A673 (cell line): ENCODE measurements at regions not wholly inside any gene's neighbourhood (a gene's known extent, or its start where the extent isn't known, plus 50 kb on each side); places are given as distances from the start of the nearest gene placed in this dataset.

ENCODE experiments used
- EZH2 ChIP-seq: fragments of 200-600 bp; sonication (generic); IDR thresholded peaks from 2 replicates; pipeline ENCODE4 v1.6.1; 2017; ENCODE audit warnings: borderline replicate concordance, low read depth, mild to moderate bottlenecking, mixed read lengths, antibody characterized with exemption, low read length; ENCODE audit not compliant: poor library complexity, severe bottlenecking
- TF ChIP-seq, protein P1 (sequence below): fragments of 300-800, 200-600 bp; sonication (generic); conservative IDR thresholded peaks from 2 replicates; pipeline ENCODE4 v1.5.1; 2017; ENCODE audit warnings: low read depth, mild to moderate bottlenecking, antibody characterized with exemption, low read length, moderate library complexity, mixed read lengths

DNA sequence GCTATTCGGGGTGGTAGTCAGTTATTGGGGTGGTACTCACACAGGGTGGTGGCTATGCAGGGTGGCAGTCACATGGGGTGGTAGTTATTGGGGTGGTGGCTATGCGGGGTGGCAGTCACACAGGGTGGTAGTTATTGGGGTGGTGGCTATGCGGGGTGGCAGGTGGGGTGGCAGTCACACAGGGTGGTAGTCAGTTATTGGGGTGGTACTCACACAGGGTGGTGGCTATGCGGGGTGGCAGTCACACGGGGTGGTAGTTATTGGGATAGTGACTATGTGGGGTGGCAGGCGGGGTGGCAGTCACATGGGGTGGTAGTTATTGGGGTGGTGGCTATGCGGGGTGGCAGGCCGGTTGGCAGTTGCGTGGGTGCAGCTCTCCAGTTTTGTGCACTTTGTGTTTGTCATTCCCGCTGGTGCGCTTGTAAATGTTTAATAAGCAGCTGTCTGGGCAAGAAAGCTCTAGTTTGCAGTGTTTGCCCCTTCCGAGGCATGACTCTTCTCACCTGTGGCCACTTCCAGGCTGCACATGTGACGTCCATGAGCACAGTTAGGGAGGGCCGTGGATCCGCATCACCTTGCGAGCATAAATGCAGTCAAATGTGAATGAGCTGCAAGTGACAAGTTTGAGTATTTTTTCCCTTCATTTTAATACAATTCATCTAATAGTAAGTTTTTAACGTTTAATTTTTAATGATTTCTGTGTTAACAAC is 219.0 kb upstream of the CST7 start:
- TF ChIP-seq, protein P1, sequence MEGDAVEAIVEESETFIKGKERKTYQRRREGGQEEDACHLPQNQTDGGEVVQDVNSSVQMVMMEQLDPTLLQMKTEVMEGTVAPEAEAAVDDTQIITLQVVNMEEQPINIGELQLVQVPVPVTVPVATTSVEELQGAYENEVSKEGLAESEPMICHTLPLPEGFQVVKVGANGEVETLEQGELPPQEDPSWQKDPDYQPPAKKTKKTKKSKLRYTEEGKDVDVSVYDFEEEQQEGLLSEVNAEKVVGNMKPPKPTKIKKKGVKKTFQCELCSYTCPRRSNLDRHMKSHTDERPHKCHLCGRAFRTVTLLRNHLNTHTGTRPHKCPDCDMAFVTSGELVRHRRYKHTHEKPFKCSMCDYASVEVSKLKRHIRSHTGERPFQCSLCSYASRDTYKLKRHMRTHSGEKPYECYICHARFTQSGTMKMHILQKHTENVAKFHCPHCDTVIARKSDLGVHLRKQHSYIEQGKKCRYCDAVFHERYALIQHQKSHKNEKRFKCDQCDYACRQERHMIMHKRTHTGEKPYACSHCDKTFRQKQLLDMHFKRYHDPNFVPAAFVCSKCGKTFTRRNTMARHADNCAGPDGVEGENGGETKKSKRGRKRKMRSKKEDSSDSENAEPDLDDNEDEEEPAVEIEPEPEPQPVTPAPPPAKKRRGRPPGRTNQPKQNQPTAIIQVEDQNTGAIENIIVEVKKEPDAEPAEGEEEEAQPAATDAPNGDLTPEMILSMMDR = no peak
- TF ChIP-seq EZH2 = no peak
